H9 (cell line): ENCODE measurements at regions not wholly inside any gene's neighbourhood (a gene's known extent, or its start where the extent isn't known, plus 50 kb on each side); places are given as distances from the start of the nearest gene placed in this dataset.

ENCODE experiments used
- DNase-seq: peaks from one replicate; pipeline ENCODE4 v3.0.0-alpha.2; 2017
- H2AFZ ChIP-seq: one replicate; pipeline ENCODE4 v1.6.1; 2013; ENCODE audit warnings: mild to moderate bottlenecking, low read length, control low read depth, moderate library complexity
- H2AK5ac ChIP-seq: 2 replicates; pipeline ENCODE4 v1.6.1; 2013; ENCODE audit warnings: low read length, control low read depth, mixed read lengths; ENCODE audit not compliant: insufficient read length
- H2BK120ac ChIP-seq: one replicate; pipeline ENCODE4 v1.6.1; 2013; ENCODE audit warnings: low read depth, mild to moderate bottlenecking, low read length, control low read depth, inconsistent platforms; ENCODE audit not compliant: poor library complexity, severe bottlenecking
- H2BK12ac ChIP-seq: 2 replicates; pipeline ENCODE4 v1.6.1; 2013; ENCODE audit warnings: low read length, control low read depth, mixed read lengths, low read depth; ENCODE audit not compliant: insufficient read length
- H2BK15ac ChIP-seq: 2 replicates; pipeline ENCODE4 v1.6.1; 2013; ENCODE audit warnings: low read depth, low read length, control low read depth
- H2BK20ac ChIP-seq: one replicate; pipeline ENCODE4 v1.6.1; 2013; ENCODE audit warnings: low read depth, mild to moderate bottlenecking, low read length, control low read depth, inconsistent platforms; ENCODE audit not compliant: poor library complexity, severe bottlenecking
- H2BK5ac ChIP-seq: 2 replicates; pipeline ENCODE4 v1.6.1; 2013; ENCODE audit warnings: low read length, control low read depth, mixed read lengths; ENCODE audit not compliant: insufficient read length
- H3K14ac ChIP-seq: 2 replicates; pipeline ENCODE4 v1.6.1; 2013; ENCODE audit warnings: low read length, control low read depth; ENCODE audit not compliant: insufficient read depth
- H3K18ac ChIP-seq: 2 replicates; pipeline ENCODE4 v1.6.1; 2013; ENCODE audit warnings: low read depth, mild to moderate bottlenecking, mixed read lengths, low read length, control low read depth; ENCODE audit not compliant: insufficient read length
- H3K23ac ChIP-seq: 2 replicates; pipeline ENCODE4 v1.6.1; 2013; ENCODE audit warnings: low read length, control low read depth, mixed read lengths, low read depth; ENCODE audit not compliant: insufficient read length
- H3K23me2 ChIP-seq: 2 replicates; pipeline ENCODE4 v1.6.1; 2013; ENCODE audit warnings: low read depth, mild to moderate bottlenecking, mixed read lengths, low read length, control low read depth; ENCODE audit not compliant: insufficient read length, poor library complexity, severe bottlenecking
- H3K27ac ChIP-seq: 2 replicates; pipeline ENCODE4 v1.5.1; 2013; ENCODE audit warnings: low read length, control low read depth, mixed read lengths, low read depth; ENCODE audit not compliant: insufficient read length
- H3K27me3 ChIP-seq: 2 replicates; pipeline ENCODE4 v1.6.1; 2013; ENCODE audit warnings: low read length, control low read depth, inconsistent platforms; ENCODE audit not compliant: insufficient read depth
- H3K4ac ChIP-seq: 2 replicates; pipeline ENCODE4 v1.6.1; 2013; ENCODE audit warnings: low read depth, mild to moderate bottlenecking, control low read depth, inconsistent platforms, low read length, moderate library complexity
- H3K4me1 ChIP-seq: 2 replicates; pipeline ENCODE4 v1.6.1; 2013; ENCODE audit warnings: low read length, control low read depth, inconsistent platforms; ENCODE audit not compliant: insufficient read depth
- H3K4me2 ChIP-seq: 2 replicates; pipeline ENCODE4 v1.6.1; 2013; ENCODE audit warnings: low read length, control low read depth, mixed read lengths; ENCODE audit not compliant: insufficient read length, insufficient read depth
- H3K56ac ChIP-seq: 2 replicates; pipeline ENCODE4 v1.6.1; 2013; ENCODE audit warnings: low read depth, mild to moderate bottlenecking, mixed read lengths, low read length, control low read depth; ENCODE audit not compliant: insufficient read length
- H3K79me1 ChIP-seq: 2 replicates; pipeline ENCODE4 v1.6.1; 2013; ENCODE audit warnings: low read depth, mild to moderate bottlenecking, moderate library complexity, low read length, control low read depth, inconsistent platforms; ENCODE audit not compliant: insufficient read depth, poor library complexity, severe bottlenecking
- H3K79me2 ChIP-seq: 2 replicates; pipeline ENCODE4 v1.6.1; 2013; ENCODE audit warnings: low read length, control low read depth, inconsistent platforms; ENCODE audit not compliant: insufficient read depth
- H3K9ac ChIP-seq: 2 replicates; pipeline ENCODE4 v1.6.1; 2013; ENCODE audit warnings: low read length, control low read depth, mixed read lengths; ENCODE audit not compliant: insufficient read length; ENCODE audit errors: extremely low read depth
- H3K9me3 ChIP-seq: one replicate; pipeline ENCODE4 v1.6.1; 2013; ENCODE audit warnings: low read depth, low read length, inconsistent platforms; ENCODE audit not compliant: control insufficient read depth
- H3T11ph ChIP-seq: one replicate; pipeline ENCODE4 v1.6.1; 2013; ENCODE audit warnings: mild to moderate bottlenecking, low read length, control low read depth, inconsistent platforms
- H4K20me1 ChIP-seq: one replicate; pipeline ENCODE4 v1.6.1; 2013; ENCODE audit not compliant: control insufficient read depth, insufficient read length, insufficient read depth
- H4K5ac ChIP-seq: 2 replicates; pipeline ENCODE4 v1.6.1; 2013; ENCODE audit warnings: low read depth, mild to moderate bottlenecking, mixed read lengths, low read length, control low read depth; ENCODE audit not compliant: insufficient read length
- H4K8ac ChIP-seq: replicated peaks from 2 replicates; pipeline ENCODE4 v1.6.1; 2013; ENCODE audit warnings: low read length, control low read depth, mixed read lengths, low read depth; ENCODE audit not compliant: insufficient read length
- H4K91ac ChIP-seq: 2 replicates; pipeline ENCODE4 v1.6.1; 2013; ENCODE audit warnings: low read depth, mild to moderate bottlenecking, moderate library complexity, mixed read lengths, low read length, control low read depth; ENCODE audit not compliant: insufficient read length
- H3K27ac Mint-ChIP-seq, 3 experiments: 2 replicates in 2 of 3; 3 replicates in 1 of 3; pipeline ENCODE4 v1.8.0; 2020 to 2021; ENCODE audit warnings: mixed read lengths in 3 of 3, mild to moderate bottlenecking in 1 of 3, moderate library complexity in 1 of 3
- H3K27me3 Mint-ChIP-seq: 2 replicates; pipeline ENCODE4 v1.8.0; 2021; ENCODE audit warnings: low read depth, mild to moderate bottlenecking, moderate library complexity, mixed read lengths
- H3K36me3 Mint-ChIP-seq, 3 experiments: 2 replicates in 2 of 3; 3 replicates in 1 of 3; pipeline ENCODE4 v1.8.0; 2020 to 2021; ENCODE audit warnings: low read depth in 3 of 3, mixed read lengths in 3 of 3; ENCODE audit not compliant: insufficient read depth in 1 of 3
- H3K4me1 Mint-ChIP-seq, 2 experiments: 2 replicates each; pipeline ENCODE4 v1.8.0; 2020; ENCODE audit warnings: mixed read lengths in 2 of 2
- H3K4me3 Mint-ChIP-seq, 2 experiments: 2 replicates in 1 of 2; 3 replicates in 1 of 2; pipeline ENCODE4 v1.8.0; 2020 to 2021; ENCODE audit warnings: mild to moderate bottlenecking in 2 of 2, mixed read lengths in 2 of 2, moderate library complexity in 1 of 2
- H3K9me3 Mint-ChIP-seq, 2 experiments: 2 replicates in 1 of 2; 3 replicates in 1 of 2; pipeline ENCODE4 v1.8.0; 2020; ENCODE audit warnings: mild to moderate bottlenecking in 2 of 2, mixed read lengths in 2 of 2, moderate library complexity in 1 of 2
- CTCF ChIP-seq: fragments of 200-600 bp; sonication (generic); conservative IDR thresholded peaks from 3 replicates; pipeline ENCODE4 v1.8.0; 2021; ENCODE audit warnings: antibody characterized with exemption, mild to moderate bottlenecking
- WGBS: extraction: QIAGEN DNeasy Blood & Tissue Kit; methylation state at CpG from one replicate; pipeline ENCODE4 v1.1.7; 2013; ENCODE audit warnings: missing lambda C conversion rate, low lambda C conversion rate, mixed read lengths; ENCODE audit not compliant: insufficient read length; ENCODE audit errors: extremely low coverage; 5-methylcytosine and 5-hydroxymethylcytosine counted together

DNA sequence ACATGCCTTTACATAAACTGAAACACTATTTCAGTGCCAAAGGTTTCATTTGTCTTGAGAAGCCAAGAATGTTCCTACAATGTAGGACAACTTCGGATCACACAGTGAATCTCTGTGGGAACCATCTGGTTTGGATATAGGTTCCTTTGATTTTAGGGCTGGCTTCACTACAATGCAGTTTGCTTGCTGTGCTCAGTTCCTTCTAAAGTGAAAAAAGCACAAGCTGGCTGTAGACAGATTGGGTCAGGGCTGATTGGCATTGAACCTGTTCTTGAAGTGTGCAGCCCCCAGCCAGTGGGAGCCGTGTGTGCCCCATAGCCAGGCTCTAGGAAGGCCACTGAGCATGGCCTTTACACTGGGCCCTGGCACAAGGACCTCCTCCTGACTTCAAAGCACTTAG is 167.9 kb upstream of the HNRNPA3 start:
- WGBS, result no CpG with 5 or more reads among the region's 2 CpGs

More for the DNA sequence above, 167.9 kb upstream of the HNRNPA3 start:
- H2BK5ac ChIP-seq, result no peak overlapping the region
- no peak overlapping the region for H2BK12ac ChIP-seq
- H3K79me2 ChIP-seq, result no peaks in the 10 kb centered on the region
- Mint-ChIP-seq H3K9me3 (no peaks in the 10 kb centered on the region), H3K27me3 (no peaks in the 10 kb centered on the region; the same call in 1 of the 2 replicates), H3K27ac (no peak overlapping the region), H3K4me3 (no peak overlapping the region), H3K4me1 (peaks cover 3 to 7% of the 10 kb centered on the region in 2 experiments), H3K36me3 (no peaks in the 10 kb centered on the region)
- no peak overlapping the region for H3K27ac ChIP-seq
- H2AK5ac ChIP-seq, result no peak overlapping the region
- no peak overlapping the region for H4K91ac ChIP-seq
- no peak overlapping the region for H4K8ac ChIP-seq
- no peak overlapping the region for H3K4ac ChIP-seq
- no peaks in the 10 kb centered on the region for H3K79me1 ChIP-seq
- no peak overlapping the region for H3K56ac ChIP-seq
- no peak overlapping the region for H3K4me2 ChIP-seq
- no peak for TF ChIP-seq CTCF
- no peak overlapping the region for H3K9ac ChIP-seq
- H3K4me1 ChIP-seq, result no peaks in the 10 kb centered on the region
- no peak for DNase-seq
- H2AFZ ChIP-seq, result no peak overlapping the region
- H4K20me1 ChIP-seq, result no peaks in the 10 kb centered on the region
- no peaks in the 10 kb centered on the region for H3K9me3 ChIP-seq
- no peaks in the 10 kb centered on the region for H3K23me2 ChIP-seq
- no peak overlapping the region for H3K18ac ChIP-seq
- no peak overlapping the region for H2BK120ac ChIP-seq
- H3K27me3 ChIP-seq, result no peaks in the 10 kb centered on the region
- H3K23ac ChIP-seq, result no peak overlapping the region
- H3K14ac ChIP-seq, result no peak overlapping the region
- H4K5ac ChIP-seq, result no peak overlapping the region
- H3T11ph ChIP-seq, result no peak overlapping the region
- H2BK20ac ChIP-seq, result no peak overlapping the region
- no peak overlapping the region for H2BK15ac ChIP-seq
